ENCODE measurements at regions not wholly inside any gene's neighbourhood (a gene's known extent, or its start where the extent isn't known, plus 50 kb on each side); places are given as distances from the start of the nearest gene placed in this dataset.

GRCh38 chr9:134569626-134570025 lies 72.0 kb upstream of the COL5A1 start:
- TF ChIP-seq RFX5 (IDR thresholded peaks at IDR 0.05; ENCODE audit: low read depth, low read length) (no peak), CTCF (conservative IDR thresholded peaks at IDR 0.05; ENCODE audit: low read depth, low read length) (no peak), POLR2A (IDR thresholded peaks at IDR 0.05; ENCODE audit: low read depth, low read length) (no peak), ELK1 (IDR thresholded peaks at IDR 0.05; ENCODE audit: borderline replicate concordance, low read depth, low read length) (no peak)

All from IMR-90 (cell line).